ENCODE measurements at regions not wholly inside any gene's neighbourhood (a gene's known extent, or its start where the extent isn't known, plus 50 kb on each side); places are given as distances from the start of the nearest gene placed in this dataset.

- no peaks in the 10 kb centered on the region for H3K36me3 Mint-ChIP-seq
Observed at GRCh38 chrX:42540146-42540545, 237.8 kb downstream of the PPP1R2C start.

GRCh38 chrX:42538405-42538804, 239.6 kb downstream of the PPP1R2C start:
- intact Hi-C loops (cut with micrococcal nuclease) = no loop called here
- H3K9me3 Mint-ChIP-seq = no peaks in the 10 kb centered on the region
- POLR2A ChIA-PET = no interaction called here
- no peak for DNase-seq
- no peaks in the 10 kb centered on the region for H3K27me3 Mint-ChIP-seq
- H3K27ac Mint-ChIP-seq = no peak overlapping the region
- CTCF ChIA-PET = no interaction called here
- H3K4me3 Mint-ChIP-seq = no peak overlapping the region
- H3K36me3 Mint-ChIP-seq = no peaks in the 10 kb centered on the region
- peaks cover 11% of the 10 kb centered on the region for H3K4me1 Mint-ChIP-seq (ENCODE audit: low read depth)

More at GRCh38 chrX:42540146-42540545, 237.8 kb downstream of the PPP1R2C start:
- Mint-ChIP-seq H3K27ac (no peak overlapping the region), H3K9me3 (no peaks in the 10 kb centered on the region), H3K4me1 (ENCODE audit: low read depth) (peaks cover 13% of the 10 kb centered on the region), H3K27me3 (no peaks in the 10 kb centered on the region), H3K4me3 (no peak overlapping the region)
- POLR2A ChIA-PET = no interaction called here
- CTCF ChIA-PET = no interaction called here
- intact Hi-C loops (cut with micrococcal nuclease) = no loop called here
- DNase-seq = no peak

GRCh38 chrX:42536286-42536685, 241.7 kb downstream of the PPP1R2C start:
- H3K27ac Mint-ChIP-seq = no peak overlapping the region

GRCh38 chrX:42535233-42535632, 242.7 kb downstream of the PPP1R2C start:
- no peak for DNase-seq
- Mint-ChIP-seq H3K4me3 (no peak overlapping the region), H3K9me3 (no peaks in the 10 kb centered on the region), H3K27ac (no peak overlapping the region), H3K27me3 (no peaks in the 10 kb centered on the region), H3K4me1 (ENCODE audit: low read depth) (peaks cover 25% of the 10 kb centered on the region), H3K36me3 (no peaks in the 10 kb centered on the region)
- POLR2A ChIA-PET = no interaction called here
- CTCF ChIA-PET = interaction anchor here (0.7 kb wide), 1 partner anchor 272 kb away, joined by 3 read pairs; no protein-coding TSS in a partner anchor
- intact Hi-C loops (cut with micrococcal nuclease) = no loop called here

More at GRCh38 chrX:42536286-42536685, 241.7 kb downstream of the PPP1R2C start:
- DNase-seq = no peak
- Mint-ChIP-seq H3K4me3 (no peak overlapping the region), H3K4me1 (ENCODE audit: low read depth) (peaks cover 17% of the 10 kb centered on the region), H3K9me3 (no peaks in the 10 kb centered on the region), H3K27me3 (no peaks in the 10 kb centered on the region), H3K36me3 (no peaks in the 10 kb centered on the region)
- ChIA-PET POLR2A (no interaction called here), CTCF (no interaction called here)
- intact Hi-C loops (cut with micrococcal nuclease) = no loop called here

GRCh38 chrX:42533761-42534160, 244.2 kb downstream of the PPP1R2C start:
- no peak overlapping the region for H3K27ac Mint-ChIP-seq
- ChIA-PET POLR2A (no interaction called here), CTCF (no interaction called here)
- no peak for DNase-seq
- H3K4me3 Mint-ChIP-seq = no peak overlapping the region
- no peaks in the 10 kb centered on the region for H3K36me3 Mint-ChIP-seq
- H3K4me1 Mint-ChIP-seq (ENCODE audit: low read depth) = peaks cover 24% of the 10 kb centered on the region
- no peaks in the 10 kb centered on the region for H3K27me3 Mint-ChIP-seq
- H3K9me3 Mint-ChIP-seq = no peaks in the 10 kb centered on the region
- intact Hi-C loops (cut with micrococcal nuclease) = loop anchor here (5.0 kb wide), 1 partner anchor 241 kb away; no protein-coding TSS in a partner anchor

GRCh38 chrX:42531441-42531840, 246.5 kb downstream of the PPP1R2C start:
- Mint-ChIP-seq H3K27me3 (no peaks in the 10 kb centered on the region), H3K9me3 (no peaks in the 10 kb centered on the region), H3K36me3 (no peaks in the 10 kb centered on the region), H3K4me3 (no peak overlapping the region), H3K27ac (no peak overlapping the region), H3K4me1 (ENCODE audit: low read depth) (peaks cover 17% of the 10 kb centered on the region)
- no peak for DNase-seq
- ChIA-PET POLR2A (no interaction called here), CTCF (no interaction called here)
- intact Hi-C loops (cut with micrococcal nuclease) = loop anchor here (5.0 kb wide), 1 partner anchor 239 kb away; no protein-coding TSS in a partner anchor

GRCh38 chrX:42530027-42530426, 247.9 kb downstream of the PPP1R2C start:
- Mint-ChIP-seq H3K27me3 (no peaks in the 10 kb centered on the region), H3K4me1 (ENCODE audit: low read depth) (peaks cover 17% of the 10 kb centered on the region), H3K36me3 (no peaks in the 10 kb centered on the region), H3K9me3 (no peaks in the 10 kb centered on the region), H3K27ac (no peak overlapping the region), H3K4me3 (no peak overlapping the region)
- intact Hi-C loops (cut with micrococcal nuclease) = loop anchor here (5.0 kb wide), 1 partner anchor 238 kb away; no protein-coding TSS in a partner anchor
- ChIA-PET POLR2A (no interaction called here), CTCF (no interaction called here)
- DNase-seq = no peak

GRCh38 chrX:42524379-42524778, 253.6 kb downstream of the PPP1R2C start:
- Mint-ChIP-seq H3K9me3 (no peaks in the 10 kb centered on the region), H3K36me3 (no peaks in the 10 kb centered on the region), H3K4me1 (ENCODE audit: low read depth) (no peaks in the 10 kb centered on the region), H3K27ac (no peak overlapping the region), H3K4me3 (no peak overlapping the region), H3K27me3 (no peaks in the 10 kb centered on the region)
- ChIA-PET CTCF (no interaction called here), POLR2A (no interaction called here)
- intact Hi-C loops (cut with micrococcal nuclease) = no loop called here
- DNase-seq = no peak

- intact Hi-C loops (cut with micrococcal nuclease) = no loop called here
Observed at GRCh38 chrX:42519666-42520231, 258.2 kb downstream of the PPP1R2C start.

GRCh38 chrX:42515939-42516338, 262.0 kb downstream of the PPP1R2C start:
- intact Hi-C loops (cut with micrococcal nuclease) = no loop called here

More at GRCh38 chrX:42519666-42520231, 258.2 kb downstream of the PPP1R2C start:
- no peaks in the 10 kb centered on the region for H3K36me3 Mint-ChIP-seq
- no peaks in the 10 kb centered on the region for H3K4me1 Mint-ChIP-seq (ENCODE audit: low read depth)
- H3K4me3 Mint-ChIP-seq = no peak overlapping the region
- DNase-seq = no peak
- H3K9me3 Mint-ChIP-seq = no peaks in the 10 kb centered on the region
- H3K27me3 Mint-ChIP-seq = no peaks in the 10 kb centered on the region
- POLR2A ChIA-PET = no interaction called here
- H3K27ac Mint-ChIP-seq = no peak overlapping the region
- CTCF ChIA-PET = no interaction called here

GRCh38 chrX:42505016-42505415, 272.9 kb downstream of the PPP1R2C start:
- DNase-seq = no peak
- H3K4me3 Mint-ChIP-seq = no peak overlapping the region
- ChIA-PET CTCF (no interaction called here), POLR2A (no interaction called here)
- H3K27ac Mint-ChIP-seq = no peak overlapping the region
- no peaks in the 10 kb centered on the region for H3K27me3 Mint-ChIP-seq
- H3K36me3 Mint-ChIP-seq = peaks cover 1% of the 10 kb centered on the region
- H3K9me3 Mint-ChIP-seq = peaks cover 13% of the 10 kb centered on the region
- H3K4me1 Mint-ChIP-seq (ENCODE audit: low read depth) = no peaks in the 10 kb centered on the region
- intact Hi-C loops (cut with micrococcal nuclease) = no loop called here

More at GRCh38 chrX:42515939-42516338, 262.0 kb downstream of the PPP1R2C start:
- POLR2A ChIA-PET = no interaction called here
- no peaks in the 10 kb centered on the region for H3K4me1 Mint-ChIP-seq (ENCODE audit: low read depth)
- H3K4me3 Mint-ChIP-seq = no peak overlapping the region
- no peak overlapping the region for H3K27ac Mint-ChIP-seq
- peaks cover 8% of the 10 kb centered on the region for H3K9me3 Mint-ChIP-seq
- H3K27me3 Mint-ChIP-seq = no peaks in the 10 kb centered on the region
- no peak for DNase-seq
- H3K36me3 Mint-ChIP-seq = no peaks in the 10 kb centered on the region
- CTCF ChIA-PET = no interaction called here

GRCh38 chrX:42499620-42500019, 278.3 kb downstream of the PPP1R2C start:
- POLR2A ChIA-PET = interaction anchor here (0.5 kb wide), 1 partner anchor 125 kb away, joined by 6 read pairs; no protein-coding TSS in a partner anchor
- no peaks in the 10 kb centered on the region for H3K9me3 Mint-ChIP-seq
- no peak overlapping the region for H3K4me3 Mint-ChIP-seq
- no peaks in the 10 kb centered on the region for H3K36me3 Mint-ChIP-seq
- intact Hi-C loops (cut with micrococcal nuclease) = no loop called here
- no peak overlapping the region for H3K27ac Mint-ChIP-seq
- H3K27me3 Mint-ChIP-seq = no peaks in the 10 kb centered on the region
- H3K4me1 Mint-ChIP-seq (ENCODE audit: low read depth) = no peaks in the 10 kb centered on the region
- DNase-seq = no peak
- CTCF ChIA-PET = no interaction called here

GRCh38 chrX:42497356-42497755, 280.6 kb downstream of the PPP1R2C start:
- no peaks in the 10 kb centered on the region for H3K9me3 Mint-ChIP-seq
- intact Hi-C loops (cut with micrococcal nuclease) = no loop called here
- ChIA-PET CTCF (no interaction called here), POLR2A (no interaction called here)
- no peaks in the 10 kb centered on the region for H3K27me3 Mint-ChIP-seq
- no peak for DNase-seq
- H3K4me3 Mint-ChIP-seq = no peak overlapping the region
- no peak overlapping the region for H3K27ac Mint-ChIP-seq
- no peaks in the 10 kb centered on the region for H3K4me1 Mint-ChIP-seq (ENCODE audit: low read depth)
- no peaks in the 10 kb centered on the region for H3K36me3 Mint-ChIP-seq
